Left ventricle myocardium inferior (tissue), 1 donor: ENCODE measurements at regions not wholly inside any gene's neighbourhood (a gene's known extent, or its start where the extent isn't known, plus 50 kb on each side); places are given as distances from the start of the nearest gene placed in this dataset.

Experiments used
- DNase-seq: peaks from one replicate; pipeline ENCODE4 v3.0.0-alpha.2; 2020
- H3K27ac ChIP-seq: fragments of 200-600 bp; replicated peaks from 2 replicates; pipeline ENCODE4 v1.8.0; 2021
- H3K27me3 ChIP-seq: fragments of 200-600 bp; 2 replicates; pipeline ENCODE4 v1.8.0; 2021; ENCODE audit warnings: low read depth
- H3K36me3 ChIP-seq: fragments of 200-600 bp; 2 replicates; pipeline ENCODE4 v1.8.0; 2021
- H3K4me1 ChIP-seq: fragments of 200-600 bp; 2 replicates; pipeline ENCODE4 v1.8.0; 2021
- H3K4me3 ChIP-seq: fragments of 200-600 bp; 2 replicates; pipeline ENCODE4 v1.8.0; 2021; ENCODE audit warnings: mild to moderate bottlenecking, moderate library complexity
- H3K9me3 ChIP-seq: fragments of 200-600 bp; replicated peaks from 2 replicates; pipeline ENCODE4 v1.8.0; 2021
- CTCF ChIP-seq: fragments of 200-600 bp; IDR thresholded peaks from 2 replicates; pipeline ENCODE4 v1.8.0; 2021; ENCODE audit warnings: antibody characterized with exemption, mild to moderate bottlenecking, borderline replicate concordance
- intact Hi-C: fragments of 100-400 bp; cut with micrococcal nuclease; formaldehyde crosslinking; loops from one replicate; pipeline ENCODE4 v1.11.0; 2022
- donor health status: DM: no; HTN: yes; CAD: no; lungs with severe emphysema.

GRCh38 chr2:107595285-107595684, 231.4 kb upstream of the RGPD4 start:
- H3K9me3 ChIP-seq: no peaks in the 10 kb centered on the region
- H3K27ac ChIP-seq: no peak overlapping the region
- DNase-seq: no peak
- no peak overlapping the region for H3K4me3 ChIP-seq
- H3K4me1 ChIP-seq: peaks cover 17% of the 10 kb centered on the region
- H3K36me3 ChIP-seq: no peaks in the 10 kb centered on the region
- H3K27me3 ChIP-seq: no peaks in the 10 kb centered on the region
- intact Hi-C loops: no loop called here
- no peak for TF ChIP-seq CTCF

- Histone ChIP-seq H3K27ac (no peak overlapping the region), H3K36me3 (no peaks in the 10 kb centered on the region), H3K9me3 (no peaks in the 10 kb centered on the region), H3K4me3 (no peak overlapping the region), H3K27me3 (no peaks in the 10 kb centered on the region), H3K4me1 (peaks cover 17% of the 10 kb centered on the region)
- TF ChIP-seq CTCF: no peak
- DNase-seq: no peak
- intact Hi-C loops: no loop called here
Observed at GRCh38 chr2:107595749-107596148, 230.9 kb upstream of the RGPD4 start.

DNA sequence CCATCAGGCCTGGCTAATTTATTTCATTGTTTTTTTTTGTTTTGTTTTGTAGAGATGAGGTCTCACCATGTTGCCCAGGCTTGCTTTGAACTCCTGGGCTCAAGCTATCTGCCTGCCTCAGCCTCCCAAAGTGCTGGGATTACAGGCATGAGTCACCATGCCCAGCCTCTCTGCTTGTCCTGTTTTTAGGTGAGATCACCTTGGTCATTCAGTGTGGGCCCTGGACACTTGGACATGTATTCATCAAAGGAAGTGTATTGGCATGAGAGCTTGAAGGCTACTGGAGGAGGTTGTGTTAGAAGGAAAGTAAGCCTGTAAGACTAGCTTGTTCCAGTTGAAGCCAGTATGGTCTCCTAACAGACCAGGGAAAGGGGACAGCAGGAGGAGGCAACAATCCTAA, 229.2 kb upstream of the RGPD4 start:
- no peak overlapping the region for H3K4me3 ChIP-seq
- TF ChIP-seq CTCF: no peak
- no peak overlapping the region for H3K27ac ChIP-seq
- intact Hi-C loops: no loop called here
- H3K9me3 ChIP-seq: no peaks in the 10 kb centered on the region
- H3K27me3 ChIP-seq: no peaks in the 10 kb centered on the region
- no peaks in the 10 kb centered on the region for H3K36me3 ChIP-seq
- peaks cover under 1% of the 10 kb centered on the region for H3K4me1 ChIP-seq
- no peak for DNase-seq

GRCh38 chr2:107602801-107603200, 223.9 kb upstream of the RGPD4 start:
- intact Hi-C loops: no loop called here
- no peaks in the 10 kb centered on the region for H3K27me3 ChIP-seq
- H3K27ac ChIP-seq: no peak overlapping the region
- DNase-seq: no peak
- H3K9me3 ChIP-seq: no peaks in the 10 kb centered on the region
- H3K4me3 ChIP-seq: no peak overlapping the region
- no peaks in the 10 kb centered on the region for H3K36me3 ChIP-seq
- no peak for TF ChIP-seq CTCF
- no peaks in the 10 kb centered on the region for H3K4me1 ChIP-seq

DNA sequence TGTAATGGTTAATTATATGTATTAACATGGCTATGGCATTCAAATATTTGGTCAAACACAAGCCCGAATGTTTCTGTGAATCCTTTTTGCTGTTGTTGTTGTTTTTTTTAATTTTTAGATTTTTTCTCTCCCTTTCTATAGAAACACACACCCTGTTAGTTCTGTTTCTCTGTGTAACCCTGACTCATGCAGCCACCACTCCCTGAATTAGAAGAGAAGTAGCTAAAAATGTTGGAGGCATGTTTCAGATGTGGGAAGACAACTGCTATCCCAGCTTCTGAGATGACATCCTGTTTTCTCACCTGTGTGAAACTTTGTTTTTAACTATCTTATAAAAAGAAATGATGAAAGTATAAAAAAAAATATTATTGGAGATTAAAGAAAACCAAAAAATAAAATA, 219.6 kb upstream of the RGPD4 start:
- Histone ChIP-seq H3K36me3 (no peaks in the 10 kb centered on the region), H3K4me3 (no peak overlapping the region), H3K27me3 (no peaks in the 10 kb centered on the region), H3K4me1 (no peaks in the 10 kb centered on the region), H3K9me3 (no peaks in the 10 kb centered on the region), H3K27ac (no peak overlapping the region)
- TF ChIP-seq CTCF: no peak
- intact Hi-C loops: no loop called here
- no peak for DNase-seq

DNA sequence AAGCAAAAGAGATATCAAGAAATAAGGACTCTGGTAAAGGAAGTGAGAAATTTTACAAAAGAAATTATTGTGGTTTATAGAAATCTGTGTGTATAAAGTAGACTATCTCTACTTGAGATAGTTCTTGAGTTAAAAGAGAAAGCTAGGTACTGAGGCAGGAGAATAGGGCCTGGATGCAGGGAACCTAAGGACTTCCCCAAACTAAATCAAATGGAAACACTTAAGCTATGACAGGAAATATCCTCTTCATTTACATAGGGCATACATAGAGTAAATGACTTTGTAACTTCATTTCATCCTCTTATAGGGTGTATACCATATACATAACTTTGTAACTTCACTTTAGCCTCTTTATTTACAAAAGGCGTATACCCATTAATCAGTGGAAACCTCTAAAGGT, 219.2 kb upstream of the RGPD4 start:
- Histone ChIP-seq H3K27me3 (no peaks in the 10 kb centered on the region), H3K4me3 (no peak overlapping the region), H3K4me1 (no peaks in the 10 kb centered on the region), H3K9me3 (no peaks in the 10 kb centered on the region), H3K36me3 (no peaks in the 10 kb centered on the region), H3K27ac (no peak overlapping the region)
- intact Hi-C loops: no loop called here
- TF ChIP-seq CTCF: no peak
- no peak for DNase-seq
